ENCODE measurements at regions not wholly inside any gene's neighbourhood (a gene's known extent, or its start where the extent isn't known, plus 50 kb on each side); places are given as distances from the start of the nearest gene placed in this dataset.

- no peak for DNase-seq
Measured at GRCh38 chr1:14513111-14513510, 85.4 kb upstream of the KAZN start.

- DNase-seq: no peak
Measured at GRCh38 chr1:14514739-14515138, 83.7 kb upstream of the KAZN start.

GRCh38 chr1:14516974-14517840 is 81.3 kb upstream of the KAZN start:
- DNase-seq: no peak

- DNase-seq: no peak
Measured at GRCh38 chr1:14517841-14518180, 80.7 kb upstream of the KAZN start.

GRCh38 chr1:14519976-14520375 is 78.5 kb upstream of the KAZN start:
- DNase-seq: no peak

- DNase-seq: no peak
Measured at GRCh38 chr1:14520514-14521163, 77.8 kb upstream of the KAZN start.

GRCh38 chr1:14521622-14522021 is 76.9 kb upstream of the KAZN start:
- DNase-seq: no peak

GRCh38 chr1:14522077-14522925 is 76.2 kb upstream of the KAZN start:
- DNase-seq: no peak

GRCh38 chr1:14522926-14523241 is 75.6 kb upstream of the KAZN start:
- DNase-seq: no peak

- no peak for DNase-seq
Measured at GRCh38 chr1:14524826-14525636, 73.5 kb upstream of the KAZN start.

- no peak for DNase-seq
Measured at GRCh38 chr1:14529475-14529874, 69.0 kb upstream of the KAZN start.

- DNase-seq: no peak
Measured at GRCh38 chr1:14531519-14531918, 67.0 kb upstream of the KAZN start.

GRCh38 chr1:14535619-14536355 is 62.7 kb upstream of the KAZN start:
- DNase-seq: no peak

- no peak for DNase-seq
Measured at GRCh38 chr1:14538335-14538734, 60.1 kb upstream of the KAZN start.

- DNase-seq: no peak
Measured at GRCh38 chr1:14539309-14539708, 59.2 kb upstream of the KAZN start.

GRCh38 chr1:14539953-14540563 is 58.4 kb upstream of the KAZN start:
- DNase-seq: no peak

GRCh38 chr1:14541348-14541747 is 57.1 kb upstream of the KAZN start:
- DNase-seq: no peak

GRCh38 chr1:14543191-14543840 is 55.2 kb upstream of the KAZN start:
- DNase-seq: no peak

- no peak for DNase-seq
Measured at GRCh38 chr1:14544319-14544718, 54.2 kb upstream of the KAZN start.

- DNase-seq: no peak
Measured at GRCh38 chr1:14545422-14546025, 53.0 kb upstream of the KAZN start.

GRCh38 chr1:14546416-14546815 is 52.1 kb upstream of the KAZN start:
- DNase-seq: no peak
